ENCODE measurements at regions not wholly inside any gene's neighbourhood (a gene's known extent, or its start where the extent isn't known, plus 50 kb on each side); places are given as distances from the start of the nearest gene placed in this dataset.

DNA sequence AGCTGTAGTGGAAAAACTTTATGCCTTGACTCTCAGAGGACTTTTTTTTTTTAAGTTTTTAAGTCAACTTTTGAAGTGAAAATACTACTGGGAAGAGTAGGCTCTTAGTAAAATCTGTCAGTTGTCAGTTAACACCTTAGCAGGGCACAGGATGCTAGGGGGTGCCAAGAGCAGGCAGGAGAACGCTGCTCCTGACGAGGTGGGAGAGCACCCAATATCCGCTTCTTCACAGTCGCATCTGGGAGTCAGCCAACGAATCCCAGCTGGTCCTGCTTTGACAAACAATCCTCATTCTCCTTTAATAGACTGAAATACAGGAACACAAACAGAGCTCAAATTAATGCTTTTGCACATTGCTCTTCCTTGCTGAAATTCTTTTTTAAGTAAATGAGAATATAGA lies 709.5 kb upstream of the ACVR2A start:
- TF ChIP-seq POLR2AphosphoS5 (IDR thresholded peaks at IDR 0.05) (no peak), POLR2A (IDR thresholded peaks at IDR 0.05) (no peak), EP300 (IDR thresholded peaks at IDR 0.05) (no peak)
- TF ChIP-seq, protein P1, sequence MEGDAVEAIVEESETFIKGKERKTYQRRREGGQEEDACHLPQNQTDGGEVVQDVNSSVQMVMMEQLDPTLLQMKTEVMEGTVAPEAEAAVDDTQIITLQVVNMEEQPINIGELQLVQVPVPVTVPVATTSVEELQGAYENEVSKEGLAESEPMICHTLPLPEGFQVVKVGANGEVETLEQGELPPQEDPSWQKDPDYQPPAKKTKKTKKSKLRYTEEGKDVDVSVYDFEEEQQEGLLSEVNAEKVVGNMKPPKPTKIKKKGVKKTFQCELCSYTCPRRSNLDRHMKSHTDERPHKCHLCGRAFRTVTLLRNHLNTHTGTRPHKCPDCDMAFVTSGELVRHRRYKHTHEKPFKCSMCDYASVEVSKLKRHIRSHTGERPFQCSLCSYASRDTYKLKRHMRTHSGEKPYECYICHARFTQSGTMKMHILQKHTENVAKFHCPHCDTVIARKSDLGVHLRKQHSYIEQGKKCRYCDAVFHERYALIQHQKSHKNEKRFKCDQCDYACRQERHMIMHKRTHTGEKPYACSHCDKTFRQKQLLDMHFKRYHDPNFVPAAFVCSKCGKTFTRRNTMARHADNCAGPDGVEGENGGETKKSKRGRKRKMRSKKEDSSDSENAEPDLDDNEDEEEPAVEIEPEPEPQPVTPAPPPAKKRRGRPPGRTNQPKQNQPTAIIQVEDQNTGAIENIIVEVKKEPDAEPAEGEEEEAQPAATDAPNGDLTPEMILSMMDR (IDR thresholded peaks at IDR 0.05), result no peak

All from sigmoid colon (tissue), 4 donors.